Right lung (tissue), 2 donors: ENCODE measurements at regions not wholly inside any gene's neighbourhood (a gene's known extent, or its start where the extent isn't known, plus 50 kb on each side); places are given as distances from the start of the nearest gene placed in this dataset.
A peak's percentile ranks its signal among the peaks of the same experiment; 100 is the strongest.

ENCODE experiments used
- DNase-seq, 2 donors: peaks; one replicate each; pipeline ENCODE4 v3.0.0-alpha.2; 2013

GRCh38 chr16:85423631-85424030 is 189.5 kb upstream of the GSE1 start:
- DNase-seq, result no peak

- DNase-seq, result no peak
Measured at GRCh38 chr16:85424260-85425073, 188.7 kb upstream of the GSE1 start.

GRCh38 chr16:85425074-85425662 is 188.0 kb upstream of the GSE1 start:
- DNase-seq, result no peak

- no peak for DNase-seq
Measured at GRCh38 chr16:85426806-85427205, 186.3 kb upstream of the GSE1 start.

- no peak for DNase-seq
Measured at GRCh38 chr16:85428168-85428898, 184.8 kb upstream of the GSE1 start.

- no peak for DNase-seq
Measured at GRCh38 chr16:85428899-85429775, 184.0 kb upstream of the GSE1 start.

GRCh38 chr16:85429776-85430522 is 183.2 kb upstream of the GSE1 start:
- no peak for DNase-seq

- DNase-seq, result no peak
Measured at GRCh38 chr16:85430523-85431421, 182.3 kb upstream of the GSE1 start.

GRCh38 chr16:85431431-85432124 is 181.5 kb upstream of the GSE1 start:
- DNase-seq, result no peak

- no peak for DNase-seq
Measured at GRCh38 chr16:85432606-85433005, 180.5 kb upstream of the GSE1 start.

GRCh38 chr16:85433477-85433876 is 179.6 kb upstream of the GSE1 start:
- DNase-seq, result no peak

- no peak for DNase-seq
Measured at GRCh38 chr16:85435286-85435685, 177.8 kb upstream of the GSE1 start.

- DNase-seq, result no peak
Measured at GRCh38 chr16:85435700-85436099, 177.4 kb upstream of the GSE1 start.

- DNase-seq, result no peak
Measured at GRCh38 chr16:85436207-85436606, 176.9 kb upstream of the GSE1 start.

GRCh38 chr16:85436636-85437165 is 176.4 kb upstream of the GSE1 start:
- DNase-seq, result peak in 1 of 2 donors; percentile 46

- DNase-seq, result peak; percentile 71 to 74
Measured at GRCh38 chr16:85437166-85438052, 175.7 kb upstream of the GSE1 start.

- no peak for DNase-seq
Measured at GRCh38 chr16:85438981-85439685, 174.0 kb upstream of the GSE1 start.
